ENCODE measurements at regions not wholly inside any gene's neighbourhood (a gene's known extent, or its start where the extent isn't known, plus 50 kb on each side); places are given as distances from the start of the nearest gene placed in this dataset.

GRCh38 chr9:129395633-129396364 is 217.7 kb upstream of the IER5L start:
- Mint-ChIP-seq H3K4me3 (no peak overlapping the region), H3K9me3 (no peaks in the 10 kb centered on the region), H3K36me3 (ENCODE audit: insufficient read depth) (peaks cover 3% of the 10 kb centered on the region), H3K4me1 (ENCODE audit: low read depth in 2 of 2) (no peaks in the 10 kb centered on the region), H3K27me3 (no peaks in the 10 kb centered on the region), H3K27ac (no peak overlapping the region)
- DNase-seq (no peak), ATAC-seq (replicated peaks) (no peak)

- ATAC-seq (replicated peaks) (no peak), DNase-seq (no peak)
- Mint-ChIP-seq H3K4me1 (ENCODE audit: low read depth in 2 of 2) (no peaks in the 10 kb centered on the region), H3K36me3 (ENCODE audit: insufficient read depth) (peaks cover 3% of the 10 kb centered on the region), H3K27ac (no peak overlapping the region), H3K4me3 (no peak overlapping the region), H3K27me3 (no peaks in the 10 kb centered on the region), H3K9me3 (no peaks in the 10 kb centered on the region)
Measured at GRCh38 chr9:129394886-129395279, 216.8 kb upstream of the IER5L start.

- H3K4me3 Mint-ChIP-seq, result no peak overlapping the region
Measured at GRCh38 chr9:129394061-129394885, 216.2 kb upstream of the IER5L start.

GRCh38 chr9:129393064-129393463 is 215.0 kb upstream of the IER5L start:
- peaks cover 3% of the 10 kb centered on the region for H3K36me3 Mint-ChIP-seq (ENCODE audit: insufficient read depth)
- ATAC-seq (replicated peaks) (no peak), DNase-seq (no peak)
- H3K4me1 Mint-ChIP-seq (ENCODE audit: low read depth in 2 of 2), result no peaks in the 10 kb centered on the region
- H3K4me3 Mint-ChIP-seq, result no peak overlapping the region
- H3K27ac Mint-ChIP-seq, result no peak overlapping the region
- no peaks in the 10 kb centered on the region for H3K9me3 Mint-ChIP-seq
- no peaks in the 10 kb centered on the region for H3K27me3 Mint-ChIP-seq

More at GRCh38 chr9:129394061-129394885, 216.2 kb upstream of the IER5L start:
- DNase-seq (no peak), ATAC-seq (replicated peaks) (no peak)
- no peaks in the 10 kb centered on the region for H3K9me3 Mint-ChIP-seq
- H3K27ac Mint-ChIP-seq, result no peak overlapping the region
- H3K4me1 Mint-ChIP-seq (ENCODE audit: low read depth in 2 of 2), result no peaks in the 10 kb centered on the region
- no peaks in the 10 kb centered on the region for H3K27me3 Mint-ChIP-seq
- H3K36me3 Mint-ChIP-seq (ENCODE audit: insufficient read depth), result peaks cover 3% of the 10 kb centered on the region

GRCh38 chr9:129392093-129392541 is 214.1 kb upstream of the IER5L start:
- Mint-ChIP-seq H3K4me1 (ENCODE audit: low read depth in 2 of 2) (no peaks in the 10 kb centered on the region), H3K4me3 (no peak overlapping the region), H3K27ac (no peak overlapping the region), H3K36me3 (ENCODE audit: insufficient read depth) (peaks cover 3% of the 10 kb centered on the region), H3K27me3 (no peaks in the 10 kb centered on the region), H3K9me3 (no peaks in the 10 kb centered on the region)
- ATAC-seq (replicated peaks) (no peak), DNase-seq (no peak)

GRCh38 chr9:129391221-129391661 is 213.2 kb upstream of the IER5L start:
- H3K4me1 Mint-ChIP-seq (ENCODE audit: low read depth in 2 of 2), result no peaks in the 10 kb centered on the region
- no peaks in the 10 kb centered on the region for H3K9me3 Mint-ChIP-seq
- no peak overlapping the region for H3K4me3 Mint-ChIP-seq
- no peak for ATAC-seq (replicated peaks)
- DNase-seq, result no peak
- peaks cover 3% of the 10 kb centered on the region for H3K36me3 Mint-ChIP-seq (ENCODE audit: insufficient read depth)
- no peaks in the 10 kb centered on the region for H3K27me3 Mint-ChIP-seq
- no peak overlapping the region for H3K27ac Mint-ChIP-seq

GRCh38 chr9:129390541-129390940 is 212.5 kb upstream of the IER5L start:
- DNase-seq (no peak), ATAC-seq (replicated peaks) (no peak)
- no peaks in the 10 kb centered on the region for H3K9me3 Mint-ChIP-seq
- no peak overlapping the region for H3K27ac Mint-ChIP-seq
- H3K36me3 Mint-ChIP-seq (ENCODE audit: insufficient read depth), result peaks cover 3% of the 10 kb centered on the region
- H3K4me1 Mint-ChIP-seq (ENCODE audit: low read depth in 2 of 2), result no peaks in the 10 kb centered on the region
- no peaks in the 10 kb centered on the region for H3K27me3 Mint-ChIP-seq
- H3K4me3 Mint-ChIP-seq, result no peak overlapping the region

GRCh38 chr9:129387822-129388221 is 209.8 kb upstream of the IER5L start:
- H3K27me3 Mint-ChIP-seq, result no peaks in the 10 kb centered on the region
- H3K4me3 Mint-ChIP-seq, result no peak overlapping the region
- DNase-seq, result no peak
- H3K9me3 Mint-ChIP-seq, result no peaks in the 10 kb centered on the region
- peaks cover 8% of the 10 kb centered on the region for H3K36me3 Mint-ChIP-seq (ENCODE audit: insufficient read depth)
- peak overlapping the region in 1 of 2 donors; percentile 18 for H3K27ac Mint-ChIP-seq
- peaks cover 0 to 9% of the 10 kb centered on the region in 2 donors for H3K4me1 Mint-ChIP-seq (ENCODE audit: low read depth in 2 of 2)
- no peak for ATAC-seq (replicated peaks)

- DNase-seq (no peak), ATAC-seq (replicated peaks) (no peak)
- Mint-ChIP-seq H3K4me1 (ENCODE audit: low read depth in 2 of 2) (peaks cover 4 to 9% of the 10 kb centered on the region in 2 donors), H3K27ac (peak overlapping the region in 1 of 2 donors; percentile 20), H3K36me3 (ENCODE audit: insufficient read depth) (peaks cover 8% of the 10 kb centered on the region), H3K27me3 (no peaks in the 10 kb centered on the region), H3K9me3 (no peaks in the 10 kb centered on the region), H3K4me3 (no peak overlapping the region)
Measured at GRCh38 chr9:129386812-129387177, 208.7 kb upstream of the IER5L start.

- Mint-ChIP-seq H3K27ac (peak overlapping the region in 1 of 2 donors; percentile 94), H3K36me3 (ENCODE audit: insufficient read depth) (peaks cover 8% of the 10 kb centered on the region), H3K9me3 (no peaks in the 10 kb centered on the region), H3K4me3 (peak overlapping the region in 1 of 2 donors; percentile 78), H3K4me1 (ENCODE audit: low read depth in 2 of 2) (peaks cover 4 to 9% of the 10 kb centered on the region in 2 donors), H3K27me3 (no peaks in the 10 kb centered on the region)
- no peak for ATAC-seq (replicated peaks)
- DNase-seq, result no peak
Measured at GRCh38 chr9:129385211-129385934, 207.3 kb upstream of the IER5L start.

- Mint-ChIP-seq H3K4me3 (peak overlapping the region; percentile 78 to 79), H3K27me3 (no peaks in the 10 kb centered on the region), H3K9me3 (no peaks in the 10 kb centered on the region), H3K27ac (peak overlapping the region; percentile 94 to 95), H3K36me3 (ENCODE audit: insufficient read depth) (peaks cover 8% of the 10 kb centered on the region), H3K4me1 (ENCODE audit: low read depth in 2 of 2) (peaks cover 4 to 9% of the 10 kb centered on the region in 2 donors)
- ATAC-seq (replicated peaks) (no peak), DNase-seq (no peak)
Measured at GRCh38 chr9:129384491-129385210, 206.6 kb upstream of the IER5L start.

- H3K27ac Mint-ChIP-seq, result peak overlapping the region; percentile 94 to 95
- no peaks in the 10 kb centered on the region for H3K9me3 Mint-ChIP-seq
- peaks cover 4 to 9% of the 10 kb centered on the region in 2 donors for H3K4me1 Mint-ChIP-seq (ENCODE audit: low read depth in 2 of 2)
- peaks cover 8% of the 10 kb centered on the region for H3K36me3 Mint-ChIP-seq (ENCODE audit: insufficient read depth)
- no peaks in the 10 kb centered on the region for H3K27me3 Mint-ChIP-seq
- peak; percentile 90 for ATAC-seq (replicated peaks)
- peak overlapping the region; percentile 78 to 79 for H3K4me3 Mint-ChIP-seq
- peak; percentile 59 to 69 (median 64) for DNase-seq
Measured at GRCh38 chr9:129383561-129384490, 205.8 kb upstream of the IER5L start.
